GM10266 (cell line): ENCODE measurements at regions not wholly inside any gene's neighbourhood (a gene's known extent, or its start where the extent isn't known, plus 50 kb on each side); places are given as distances from the start of the nearest gene placed in this dataset.

Experiments
- DNase-seq: peaks from one replicate; pipeline ENCODE4 v3.0.0; 2012; ENCODE audit errors: extremely low spot score
- CTCF ChIP-seq: IDR thresholded peaks from 2 replicates; pipeline ENCODE4 v1.5.1; 2012; ENCODE audit warnings: mild to moderate bottlenecking, low read depth; ENCODE audit not compliant: control insufficient read depth, insufficient read depth; ENCODE audit errors: missing control alignments

GRCh38 chr12:60689137-60689536, 1093.3 kb downstream of the SLC16A7 start:
- TF ChIP-seq CTCF: no peak
- no peak for DNase-seq

GRCh38 chr12:60693019-60693626, 1097.3 kb downstream of the SLC16A7 start:
- DNase-seq: no peak
- no peak for TF ChIP-seq CTCF

- no peak for TF ChIP-seq CTCF
- DNase-seq: no peak
Observed at GRCh38 chr12:60704171-60704914, 1108.5 kb downstream of the SLC16A7 start.

- DNase-seq: no peak
- TF ChIP-seq CTCF: no peak
Observed at GRCh38 chr12:60710246-60710645, 1114.4 kb downstream of the SLC16A7 start.

- TF ChIP-seq CTCF: no peak
- no peak for DNase-seq
Observed at GRCh38 chr12:60714141-60714900, 1118.5 kb downstream of the SLC16A7 start.

GRCh38 chr12:60724475-60724874, 1128.6 kb downstream of the SLC16A7 start:
- no peak for TF ChIP-seq CTCF
- DNase-seq: no peak
